NCI-H1694 treated with DMSO at 0.1 percent for 48 hours (cell line): ENCODE measurements at regions not wholly inside any gene's neighbourhood (a gene's known extent, or its start where the extent isn't known, plus 50 kb on each side); places are given as distances from the start of the nearest gene placed in this dataset.
A peak's percentile ranks its signal among the peaks of the same experiment; 100 is the strongest.
"Not testable (repeated sequence)": the region's sequence is repeated elsewhere in the genome, so short reads cannot be mapped to it uniquely, and the experiment has no call there.

Source experiments
- DNase-seq: peaks from one replicate; lab custom pipeline; 2025; lab: John Stamatoyannopoulos, UW

DNA sequence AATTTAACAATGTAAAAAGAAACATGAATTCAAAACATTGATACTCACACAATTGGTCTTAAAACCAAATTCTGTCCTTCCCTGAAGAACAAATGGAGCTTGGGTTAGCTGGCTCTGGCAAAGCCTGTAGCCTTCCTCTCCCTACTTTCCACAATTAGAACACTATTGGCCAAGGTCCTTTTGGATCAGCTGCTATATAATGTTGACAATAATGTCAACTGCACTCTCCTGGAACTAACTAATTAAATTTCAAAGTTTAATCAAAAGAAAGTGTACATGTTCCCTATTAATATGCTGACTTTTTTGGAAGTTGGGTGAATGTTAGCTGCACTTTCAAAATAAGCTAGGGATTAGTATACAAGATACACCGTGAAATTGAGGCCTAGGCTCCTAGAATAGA is 440.1 kb upstream of the NFE2L3 start:
- no peak for DNase-seq

DNA sequence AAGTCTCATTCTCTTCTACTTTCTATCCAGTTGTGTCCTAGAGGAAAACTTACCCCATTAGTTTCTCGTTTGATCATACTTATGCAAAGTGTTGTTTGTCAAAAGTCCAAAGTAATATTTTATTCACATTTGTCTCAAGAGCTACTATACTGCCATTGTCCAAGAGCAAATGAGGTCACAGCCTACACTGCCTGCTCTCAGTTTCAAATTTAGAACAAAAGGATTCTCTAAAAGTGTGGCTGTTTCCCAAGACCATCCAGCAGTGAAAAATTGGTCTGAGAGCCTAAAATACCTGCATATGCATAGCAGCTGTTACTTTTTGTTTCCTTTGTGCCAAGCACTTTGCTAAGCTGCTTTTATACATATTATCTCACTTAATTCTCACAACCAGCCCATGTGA is 439.5 kb upstream of the NFE2L3 start:
- DNase-seq, result no peak

DNA sequence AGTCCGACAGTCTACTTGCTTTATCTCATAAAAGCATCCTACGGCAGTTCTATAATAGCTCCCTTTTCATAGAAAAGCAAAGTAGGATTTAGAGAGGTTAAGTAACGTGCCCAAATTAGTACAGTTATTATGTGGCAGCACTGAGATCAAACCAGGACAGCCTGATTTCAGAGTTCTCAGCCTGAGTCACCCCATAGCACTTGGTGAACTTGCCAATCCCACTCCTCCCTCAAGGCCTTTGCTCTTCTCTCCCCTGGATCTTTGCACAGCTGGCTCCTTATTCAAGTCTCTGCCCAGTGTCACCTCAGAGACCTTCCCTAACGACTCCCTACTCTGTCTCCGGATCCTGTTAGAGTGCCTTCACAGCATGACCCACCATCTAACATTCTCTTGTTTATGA is 438.0 kb upstream of the NFE2L3 start:
- no peak for DNase-seq

DNA sequence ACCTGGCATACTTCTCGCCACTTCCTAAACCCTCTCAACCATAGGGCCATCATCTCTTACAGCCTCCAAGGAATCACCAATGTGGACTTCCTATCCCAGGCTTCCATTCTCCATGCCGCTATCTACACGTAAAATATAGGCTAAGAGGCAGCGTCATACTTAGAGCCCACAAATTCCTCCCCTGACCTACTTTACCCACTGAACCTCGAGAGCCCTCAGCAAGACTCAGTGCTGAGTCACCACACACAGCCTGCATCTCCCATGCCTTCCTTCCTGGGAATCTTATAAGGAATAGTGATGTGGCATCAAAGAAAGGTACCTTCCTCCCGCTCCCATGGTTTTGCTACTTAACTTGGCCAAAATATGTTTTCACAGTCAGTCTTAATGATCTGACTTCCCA is 435.6 kb upstream of the NFE2L3 start:
- DNase-seq, result no peak

DNA sequence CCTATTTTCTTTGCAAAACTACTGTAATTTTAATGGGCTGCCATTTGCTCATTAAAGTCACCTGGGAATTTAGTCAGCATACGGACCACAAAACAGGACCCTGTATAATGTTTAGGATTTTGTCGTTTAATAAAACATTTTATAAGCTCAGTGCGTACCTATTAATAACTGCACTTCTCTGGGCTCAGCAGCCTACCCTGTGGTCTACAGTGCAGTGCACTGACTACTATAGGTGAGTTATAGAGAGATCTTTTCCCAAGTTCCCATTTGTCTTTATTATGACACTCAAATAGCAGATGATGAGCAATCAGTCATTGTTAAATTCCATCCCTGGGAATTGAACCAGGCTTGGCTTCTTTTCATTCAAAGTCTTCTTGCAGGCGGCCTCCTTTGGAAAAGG is 433.4 kb upstream of the NFE2L3 start:
- DNase-seq, result peak; percentile 69

DNA sequence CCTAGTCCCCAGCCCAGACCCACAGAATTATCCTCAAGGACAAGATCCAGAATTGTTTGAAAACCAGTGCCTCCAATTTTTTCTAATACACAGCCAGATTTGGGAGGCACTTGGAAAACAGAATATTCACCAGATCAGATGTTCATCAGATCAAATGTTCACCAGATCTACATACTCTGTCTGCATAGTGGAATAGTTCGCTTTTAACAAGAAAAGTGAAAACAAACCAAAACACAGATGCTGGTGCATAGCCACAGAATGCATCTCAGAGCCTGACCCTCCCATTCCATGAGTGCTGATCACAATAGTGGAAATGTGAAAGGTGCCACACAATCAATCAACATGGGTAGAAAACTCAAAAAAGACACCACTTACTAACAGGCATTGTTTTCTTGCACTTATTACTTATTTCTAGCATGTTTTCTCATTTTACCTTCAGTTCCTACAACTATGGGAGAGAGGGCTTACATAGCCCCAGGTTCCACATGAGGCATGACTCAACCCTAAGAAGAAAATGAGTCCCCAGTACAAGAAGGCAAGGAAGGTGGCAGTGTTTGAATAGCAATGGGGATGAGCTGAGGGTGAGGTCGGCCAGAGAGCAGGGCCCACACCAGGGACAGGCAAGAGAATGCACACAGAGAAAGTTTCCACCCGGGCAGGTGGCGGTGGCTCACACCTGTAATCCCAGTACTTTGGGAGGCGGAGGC is 432.7 kb upstream of the NFE2L3 start:
- no peak for DNase-seq

DNA sequence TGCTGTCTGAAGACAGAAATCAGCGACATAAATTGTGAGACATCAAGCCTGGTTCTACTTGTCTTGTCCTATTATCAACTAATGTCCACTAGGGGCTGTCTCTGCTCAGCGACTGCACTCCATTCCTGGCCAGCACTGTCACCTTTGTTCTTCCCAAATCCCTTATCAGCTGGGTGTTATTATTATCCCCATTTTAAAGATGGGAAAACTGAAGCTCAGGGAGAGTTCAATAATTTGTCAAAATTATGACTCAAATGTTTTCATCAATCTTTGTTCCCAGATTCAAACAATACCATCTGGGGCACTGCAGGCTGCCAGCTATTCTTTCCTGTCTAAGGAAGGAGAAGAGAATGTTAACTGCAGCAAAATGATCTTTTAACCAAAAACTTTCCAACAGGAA is 431.6 kb upstream of the NFE2L3 start:
- DNase-seq, result no peak

DNA sequence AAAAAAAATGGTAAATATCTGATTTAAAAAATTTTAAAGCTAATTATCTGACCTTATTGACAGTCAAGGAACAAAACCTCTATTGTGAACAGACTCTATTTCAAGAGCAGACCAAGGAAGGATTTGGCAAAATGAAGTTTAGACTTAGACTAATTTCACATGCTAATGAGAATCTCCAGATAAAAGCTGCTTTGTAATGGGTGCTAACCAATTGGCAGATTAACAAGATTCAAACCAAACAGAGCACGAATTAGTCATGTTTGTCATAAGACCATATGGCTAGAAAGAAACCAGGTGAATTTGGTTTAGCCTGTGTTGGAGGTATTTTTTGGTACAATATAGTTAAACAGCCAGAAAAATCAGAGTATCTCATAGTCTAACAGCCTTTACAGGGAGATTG is 429.1 kb upstream of the NFE2L3 start:
- DNase-seq, result peak; percentile 56

DNA sequence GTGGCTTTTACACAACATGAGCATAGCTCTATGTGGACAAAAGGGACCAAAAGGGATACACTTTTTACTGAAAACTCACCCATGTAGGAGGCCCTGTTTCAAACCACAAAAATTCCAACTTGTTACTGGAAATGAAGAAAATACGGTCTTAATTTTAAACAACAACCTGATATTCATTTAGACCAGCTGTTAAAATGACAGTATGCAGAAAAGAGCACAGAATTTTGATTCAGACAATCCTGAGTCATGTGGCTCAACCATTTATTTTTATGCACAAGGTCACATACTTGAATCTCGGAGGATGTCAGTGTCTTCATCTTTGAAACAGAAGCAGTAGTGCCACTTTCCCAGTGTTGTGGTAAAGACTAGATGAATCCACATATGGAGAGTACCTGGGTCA is 426.5 kb upstream of the NFE2L3 start:
- DNase-seq, result no peak

DNA sequence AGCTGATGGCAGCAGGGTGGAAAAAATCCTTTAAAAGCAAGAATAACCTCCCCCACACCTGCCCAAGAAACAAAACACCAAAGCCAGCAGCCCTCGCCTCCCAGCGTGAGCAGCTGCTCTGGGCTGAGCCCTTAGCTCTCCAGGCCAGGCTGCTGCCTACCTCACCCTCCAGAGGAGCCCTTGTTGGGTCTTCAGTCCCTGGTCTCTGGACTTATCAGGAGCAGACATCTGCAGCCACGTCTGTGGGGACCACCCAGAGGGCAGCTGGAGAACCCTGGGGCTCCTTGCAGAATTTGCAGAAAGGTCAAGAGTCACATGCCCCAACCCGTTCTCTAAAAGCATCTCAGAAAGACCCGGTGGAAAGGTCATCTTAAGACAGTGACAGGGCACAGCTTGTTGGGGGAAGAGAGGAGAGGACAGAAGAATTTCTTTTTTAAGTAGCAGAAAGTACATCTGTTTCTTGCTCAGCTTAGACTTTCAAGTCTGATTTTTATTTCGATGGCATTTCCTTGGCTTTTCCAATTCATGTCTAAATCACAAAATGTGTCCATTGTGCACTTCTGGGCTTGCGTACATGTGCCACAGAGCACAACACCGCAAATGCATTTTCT is 425.7 kb upstream of the NFE2L3 start:
- DNase-seq, result no peak

DNA sequence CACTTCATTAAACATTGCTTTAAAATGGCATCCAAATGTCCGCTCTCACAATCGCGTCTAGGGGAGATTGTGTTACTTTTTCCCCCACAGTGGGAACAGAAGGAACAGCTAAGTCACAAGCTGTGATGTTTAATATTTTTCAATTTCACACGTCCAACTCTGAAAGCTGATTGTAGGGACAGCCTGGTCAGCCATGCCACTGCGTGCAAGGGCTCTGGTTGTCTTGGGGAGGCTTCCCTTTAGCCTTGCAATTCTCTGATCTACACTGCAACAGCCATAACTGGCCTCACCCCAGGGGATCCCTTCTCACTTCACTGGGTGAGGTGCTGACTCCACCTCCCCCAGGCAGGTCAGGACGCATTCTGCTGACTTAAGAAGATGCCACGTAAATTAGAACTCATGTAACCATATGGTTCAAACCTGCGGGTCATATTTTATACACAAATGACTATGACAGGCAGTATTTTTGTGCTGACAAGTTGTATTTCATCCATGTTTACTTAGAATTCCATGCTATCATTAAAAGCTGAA is 425.2 kb upstream of the NFE2L3 start:
- peak; percentile 84 for DNase-seq

DNA sequence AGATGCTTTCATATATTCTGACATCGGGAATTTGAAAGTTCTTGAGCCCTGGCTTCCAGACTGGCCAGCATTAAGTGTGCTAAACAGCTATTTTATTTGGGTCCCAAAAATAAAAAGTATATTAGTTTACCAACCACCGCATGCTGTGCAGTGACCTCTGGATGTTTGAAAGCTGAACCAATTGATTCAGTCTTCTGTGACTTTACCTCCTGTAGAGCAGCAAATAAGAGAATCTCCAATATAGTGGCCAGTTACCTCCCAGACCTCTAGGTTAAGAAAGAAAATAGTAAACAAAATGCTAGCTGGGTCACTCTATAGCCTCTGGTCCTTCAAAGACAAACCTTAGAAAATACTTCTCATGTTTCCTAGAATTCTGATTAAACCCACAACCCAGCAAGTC is 424.6 kb upstream of the NFE2L3 start:
- DNase-seq, result no peak

DNA sequence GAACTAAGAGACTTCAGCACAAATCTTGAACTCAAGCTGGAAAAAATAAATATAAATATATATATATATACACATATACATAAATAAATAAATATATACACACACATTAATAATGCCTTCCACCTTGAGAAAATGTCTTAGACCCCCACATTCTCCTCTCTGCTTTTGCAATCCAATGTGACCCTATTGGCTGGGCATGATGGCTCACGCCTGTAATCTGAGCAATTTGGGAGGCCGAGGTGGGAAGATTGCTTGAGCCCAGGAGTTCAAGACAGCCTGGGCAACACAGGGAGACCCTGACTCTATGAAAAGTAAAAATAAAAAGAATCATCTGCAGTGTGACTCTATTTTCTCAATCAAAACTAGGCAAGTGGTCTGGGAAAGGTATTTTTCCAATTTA is 424.1 kb upstream of the NFE2L3 start:
- no peak for DNase-seq

DNA sequence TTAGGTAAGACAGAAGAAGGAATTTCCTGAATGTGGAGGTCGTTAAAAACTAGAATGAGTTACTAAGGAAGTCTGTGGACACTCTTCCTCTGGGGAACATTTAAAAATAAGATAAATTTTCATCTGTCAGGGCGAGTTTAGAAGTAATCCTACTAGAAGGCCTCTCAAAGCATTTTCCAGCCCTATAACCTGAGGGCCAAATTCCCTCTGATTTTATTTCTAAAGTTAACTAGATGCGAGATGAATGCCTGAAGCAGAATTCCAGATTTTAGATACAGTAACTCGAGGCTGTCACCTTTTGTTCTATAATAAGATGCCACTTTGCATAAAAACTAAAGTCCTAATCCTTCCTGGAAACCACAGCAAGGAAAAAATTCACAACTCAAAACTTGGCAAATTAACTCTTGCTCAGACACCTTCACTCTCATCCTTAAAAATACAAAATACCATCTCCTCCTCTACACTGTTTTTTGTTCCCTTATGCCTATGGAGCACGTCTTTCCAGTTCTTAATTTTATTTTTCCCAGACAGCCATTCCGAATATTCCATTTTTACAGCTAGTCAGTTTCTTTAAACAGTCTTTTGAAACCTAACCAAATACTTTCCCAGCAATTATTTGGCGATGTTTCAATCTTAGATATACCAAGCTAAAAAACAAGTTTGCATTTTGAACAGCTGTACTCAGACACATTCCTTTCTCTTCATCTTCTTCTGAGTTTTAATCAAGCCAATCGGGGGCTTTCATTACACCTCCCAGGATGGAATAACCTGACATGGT is 420.7 kb upstream of the NFE2L3 start:
- no peak for DNase-seq

DNA sequence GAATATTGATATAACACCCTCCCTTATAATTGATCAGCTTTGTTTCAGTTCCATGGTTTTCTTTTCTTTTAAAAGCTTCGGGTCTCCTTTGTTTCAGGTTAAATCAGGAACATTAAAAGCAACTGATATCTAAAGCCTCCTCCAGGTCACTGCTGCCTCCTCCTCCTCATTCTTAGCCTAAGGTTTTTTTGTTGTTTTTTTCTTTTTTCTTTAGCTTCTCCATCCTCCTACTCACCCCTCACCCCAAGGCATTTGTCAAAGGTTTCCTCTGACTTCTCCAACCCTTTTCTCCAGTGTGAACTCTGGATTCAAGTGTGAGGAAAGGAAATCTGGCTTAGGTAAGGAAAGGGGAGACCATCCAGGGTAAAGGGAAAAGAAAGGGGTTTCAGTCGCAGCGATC is 420.2 kb upstream of the NFE2L3 start:
- DNase-seq, result no peak

DNA sequence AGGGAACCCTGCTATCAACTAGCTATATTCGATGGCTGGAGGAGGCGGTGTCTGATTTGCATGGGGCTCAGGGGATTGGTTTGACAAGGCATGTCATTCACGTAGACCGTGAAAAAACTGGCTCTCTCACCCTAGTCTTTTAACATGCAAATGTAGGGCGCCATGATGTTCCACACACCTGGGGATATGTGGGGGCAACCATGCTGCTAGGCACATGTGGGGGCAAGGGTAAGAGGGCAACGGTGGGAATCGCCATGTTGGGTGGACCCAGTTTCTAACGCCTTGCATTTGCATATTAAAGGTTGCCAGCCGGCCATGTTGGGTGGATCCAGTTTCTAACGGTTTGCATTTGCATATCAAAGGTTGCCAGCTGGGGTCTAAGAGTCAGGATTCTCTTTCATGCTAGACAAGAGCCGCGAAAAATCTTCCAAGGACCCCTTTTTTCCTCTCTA is 419.2 kb upstream of the NFE2L3 start:
- DNase-seq, result no peak

DNA sequence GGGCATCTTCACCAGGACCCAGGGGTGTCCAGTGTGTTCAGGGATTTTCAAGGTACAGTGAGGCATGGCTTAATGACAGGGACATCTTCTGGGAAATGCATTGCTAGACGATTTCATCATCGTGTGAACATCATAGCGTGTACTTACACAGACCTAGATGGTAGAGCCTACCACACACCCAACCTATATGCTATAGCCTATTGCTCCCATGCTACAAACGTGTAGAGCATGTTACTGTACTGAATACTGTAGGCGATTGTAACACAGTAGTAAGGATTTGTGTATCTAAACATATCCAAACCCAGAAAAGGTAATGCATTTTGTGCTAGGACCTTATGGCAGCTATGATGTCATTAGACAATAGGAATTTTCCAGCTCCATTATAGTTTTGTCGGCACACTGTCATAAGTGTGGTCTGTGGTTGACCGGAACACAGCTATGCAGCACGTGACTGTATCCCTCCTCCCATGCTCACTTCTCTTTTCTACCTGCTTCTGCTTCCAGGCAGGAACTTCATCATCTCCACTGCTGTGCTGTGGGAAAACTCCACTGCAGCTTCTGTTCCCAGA is 416.2 kb upstream of the NFE2L3 start:
- no peak for DNase-seq

DNA sequence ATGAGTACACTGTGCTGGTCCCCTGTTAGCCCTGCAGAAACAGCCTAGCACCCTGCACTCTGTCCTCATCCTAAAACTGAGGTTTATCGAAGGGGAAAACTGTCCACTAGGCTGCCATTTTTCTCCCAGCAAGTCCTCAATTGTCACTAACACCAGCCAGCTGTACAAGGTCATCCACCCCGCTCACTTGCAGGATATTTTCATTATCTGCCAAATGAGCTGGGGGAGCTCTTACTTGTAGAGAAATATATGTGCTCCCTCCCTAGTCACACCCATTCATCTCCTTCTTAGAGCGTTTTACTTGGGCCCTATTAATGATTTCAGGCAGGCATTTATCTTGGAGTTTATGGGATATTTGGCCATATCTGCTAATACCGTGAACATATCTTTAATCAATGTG is 413.5 kb upstream of the NFE2L3 start:
- DNase-seq, result no peak

DNA sequence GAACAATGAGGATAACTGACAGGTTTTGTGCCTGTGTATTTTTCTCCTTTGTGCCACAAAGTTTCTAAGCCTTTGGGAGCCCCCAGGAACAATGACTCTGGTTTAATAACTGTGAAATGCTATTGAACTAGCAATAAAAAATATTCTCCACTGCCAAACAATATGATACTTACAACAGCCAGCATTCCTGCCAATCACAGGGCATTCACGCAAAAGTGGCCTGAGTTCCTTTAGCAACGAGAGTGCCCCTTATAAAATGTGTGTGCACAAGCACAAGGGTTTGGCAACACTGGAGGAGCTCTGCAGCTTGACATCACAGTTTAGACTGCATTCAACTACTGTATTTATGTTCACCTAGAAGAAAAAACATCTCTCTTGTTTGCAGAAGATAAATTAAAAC is 412.9 kb upstream of the NFE2L3 start:
- DNase-seq, result no peak

DNA sequence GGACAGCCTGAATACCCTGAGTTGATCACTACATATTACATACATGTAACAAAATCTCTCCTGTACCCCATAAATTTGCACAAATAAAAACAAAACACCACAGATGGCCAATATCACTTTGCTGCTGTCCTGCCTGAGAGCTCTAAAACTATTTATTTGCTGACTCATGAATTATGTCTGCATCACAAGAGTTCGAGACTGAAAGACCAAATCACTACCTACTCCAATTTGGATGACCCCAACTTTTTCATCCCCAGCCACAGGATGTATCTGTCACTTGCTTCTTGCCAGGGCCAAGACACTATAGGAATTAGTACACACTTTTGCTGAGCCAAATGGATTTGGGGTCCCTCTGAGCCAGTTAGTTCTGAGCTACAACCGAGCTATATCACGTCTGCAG is 409.7 kb upstream of the NFE2L3 start:
- DNase-seq, result no peak

DNA sequence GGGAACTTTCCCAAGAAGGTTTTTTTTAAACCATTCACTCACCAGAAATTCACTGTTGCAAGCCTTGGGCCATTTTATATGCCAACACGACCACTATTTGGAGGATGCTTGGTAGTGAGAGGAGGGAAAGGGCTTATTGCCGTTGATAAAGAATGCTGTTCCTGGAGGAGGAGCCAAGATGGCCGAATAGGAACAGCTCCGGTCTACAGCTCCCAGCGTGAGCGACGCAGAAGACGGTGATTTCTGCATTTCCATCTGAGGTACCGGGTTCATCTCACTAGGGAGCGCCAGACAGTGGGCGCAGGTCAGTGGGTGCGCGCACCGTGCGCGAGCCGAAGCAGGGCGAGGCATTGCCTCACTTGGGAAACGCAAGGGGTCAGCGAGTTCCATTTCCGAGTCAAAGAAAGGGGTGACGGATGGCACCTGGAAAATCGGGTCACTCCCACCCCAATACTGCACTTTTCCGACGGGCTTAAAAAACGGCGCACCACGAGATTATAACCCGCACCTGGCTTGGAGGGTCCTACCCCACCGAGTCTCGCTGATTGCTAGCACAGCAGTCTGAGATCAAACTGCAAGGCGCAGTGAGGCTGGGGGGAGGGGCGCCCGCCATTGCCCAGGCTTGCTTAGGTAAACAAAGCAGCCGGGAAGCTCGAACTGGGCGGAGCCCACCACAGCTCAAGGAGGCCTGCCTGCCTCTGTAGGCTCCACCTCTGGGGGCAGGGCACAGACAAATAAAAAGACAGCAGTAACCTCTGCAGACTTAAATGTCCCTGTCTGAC is 408.1 kb upstream of the NFE2L3 start:
- not testable (repeated sequence) for DNase-seq
